NCI-H2227 treated with DMSO at 0.1 percent for 48 hours (cell line): ENCODE measurements at regions not wholly inside any gene's neighbourhood (a gene's known extent, or its start where the extent isn't known, plus 50 kb on each side); places are given as distances from the start of the nearest gene placed in this dataset.
"Not testable (repeated sequence)": the region's sequence is repeated elsewhere in the genome, so short reads cannot be mapped to it uniquely, and the experiment has no call there.

Source experiments
- DNase-seq: peaks from one replicate; lab custom pipeline; 2025; lab: John Stamatoyannopoulos, UW

- no peak for DNase-seq
Observed at GRCh38 chr2:186299610-186300009, 186.4 kb upstream of the ZC3H15 start.

GRCh38 chr2:186302263-186302662 lies 183.8 kb upstream of the ZC3H15 start:
- DNase-seq, result peak; percentile 58

GRCh38 chr2:186303091-186303490 lies 183.0 kb upstream of the ZC3H15 start:
- DNase-seq, result no peak

- no peak for DNase-seq
Observed at GRCh38 chr2:186304064-186304463, 182.0 kb upstream of the ZC3H15 start.

- DNase-seq, result no peak
Observed at GRCh38 chr2:186306754-186307153, 179.3 kb upstream of the ZC3H15 start.

GRCh38 chr2:186307871-186308270 lies 178.2 kb upstream of the ZC3H15 start:
- DNase-seq, result no peak

- DNase-seq, result no peak
Observed at GRCh38 chr2:186308347-186308746, 177.7 kb upstream of the ZC3H15 start.

- DNase-seq, result no peak
Observed at GRCh38 chr2:186309901-186310300, 176.2 kb upstream of the ZC3H15 start.

- no peak for DNase-seq
Observed at GRCh38 chr2:186319105-186319504, 167.0 kb upstream of the ZC3H15 start.

GRCh38 chr2:186325827-186326535 lies 160.1 kb upstream of the ZC3H15 start:
- DNase-seq, result no peak

GRCh38 chr2:186327251-186327868 lies 158.7 kb upstream of the ZC3H15 start:
- no peak for DNase-seq

- no peak for DNase-seq
Observed at GRCh38 chr2:186328838-186329237, 157.2 kb upstream of the ZC3H15 start.

- no peak for DNase-seq
Observed at GRCh38 chr2:186330050-186330449, 156.0 kb upstream of the ZC3H15 start.

GRCh38 chr2:186339716-186340115 lies 146.3 kb upstream of the ZC3H15 start:
- DNase-seq, result no peak

- no peak for DNase-seq
Observed at GRCh38 chr2:186342029-186342428, 144.0 kb upstream of the ZC3H15 start.

- no peak for DNase-seq
Observed at GRCh38 chr2:186345745-186346144, 140.3 kb upstream of the ZC3H15 start.

GRCh38 chr2:186346216-186346615 lies 139.8 kb upstream of the ZC3H15 start:
- no peak for DNase-seq

GRCh38 chr2:186347472-186347871 lies 138.6 kb upstream of the ZC3H15 start:
- peak; percentile 91 for DNase-seq

- DNase-seq, result peak; percentile 41
Observed at GRCh38 chr2:186348200-186348599, 137.9 kb upstream of the ZC3H15 start.

GRCh38 chr2:186349508-186349907 lies 136.6 kb upstream of the ZC3H15 start:
- no peak for DNase-seq

- DNase-seq, result not testable (repeated sequence)
Observed at GRCh38 chr2:186354160-186354559, 131.9 kb upstream of the ZC3H15 start.

GRCh38 chr2:186365406-186365805 lies 120.7 kb upstream of the ZC3H15 start:
- no peak for DNase-seq

- no peak for DNase-seq
Observed at GRCh38 chr2:186379052-186379451, 107.0 kb upstream of the ZC3H15 start.

- no peak for DNase-seq
Observed at GRCh38 chr2:186380805-186381204, 105.3 kb upstream of the ZC3H15 start.
